ENCODE measurements at regions not wholly inside any gene's neighbourhood (a gene's known extent, or its start where the extent isn't known, plus 50 kb on each side); places are given as distances from the start of the nearest gene placed in this dataset.
"Not testable (repeated sequence)": the region's sequence is repeated elsewhere in the genome, so short reads cannot be mapped to it uniquely, and the experiment has no call there.

GRCh38 chr21:28152732-28153131 is 839.9 kb downstream of the LTN1 start:
- DNase-seq, result no peak

GRCh38 chr21:28151758-28152157 is 840.9 kb downstream of the LTN1 start:
- DNase-seq, result no peak

GRCh38 chr21:28150778-28151177 is 841.9 kb downstream of the LTN1 start:
- DNase-seq, result no peak

GRCh38 chr21:28148400-28149064 is 844.1 kb downstream of the LTN1 start:
- DNase-seq, result no peak

GRCh38 chr21:28144653-28145052 is 848.0 kb downstream of the LTN1 start:
- DNase-seq, result no peak

GRCh38 chr21:28144089-28144488 is 848.6 kb downstream of the LTN1 start:
- no peak for DNase-seq

- no peak for DNase-seq
These were observed 850.0 kb downstream of the LTN1 start for GRCh38 chr21:28142697-28143096.

GRCh38 chr21:28138272-28138671 is 854.4 kb downstream of the LTN1 start:
- no peak for DNase-seq

- DNase-seq, result no peak
These were observed 855.9 kb downstream of the LTN1 start for GRCh38 chr21:28136656-28137255.

- no peak for DNase-seq
These were observed 857.0 kb downstream of the LTN1 start for GRCh38 chr21:28135646-28136045.

GRCh38 chr21:28133116-28133515 is 859.6 kb downstream of the LTN1 start:
- DNase-seq, result no peak

- no peak for DNase-seq
These were observed 860.0 kb downstream of the LTN1 start for GRCh38 chr21:28132713-28133112.

- no peak for DNase-seq
These were observed 865.4 kb downstream of the LTN1 start for GRCh38 chr21:28127175-28127785.

- DNase-seq, result no peak
These were observed 866.0 kb downstream of the LTN1 start for GRCh38 chr21:28126521-28127174.

- no peak for DNase-seq
These were observed 868.1 kb downstream of the LTN1 start for GRCh38 chr21:28124541-28124940.

GRCh38 chr21:28118570-28118969 is 874.1 kb downstream of the LTN1 start:
- DNase-seq, result no peak

- not testable (repeated sequence) for DNase-seq
These were observed 877.7 kb downstream of the LTN1 start for GRCh38 chr21:28114986-28115385.

GRCh38 chr21:28113718-28114117 is 879.0 kb downstream of the LTN1 start:
- DNase-seq, result no peak

GRCh38 chr21:28112511-28112910 is 880.2 kb downstream of the LTN1 start:
- no peak for DNase-seq

GRCh38 chr21:28111151-28111619 is 881.5 kb downstream of the LTN1 start:
- DNase-seq, result no peak

- DNase-seq, result no peak
These were observed 882.0 kb downstream of the LTN1 start for GRCh38 chr21:28110716-28111115.

GRCh38 chr21:28110074-28110473 is 882.6 kb downstream of the LTN1 start:
- DNase-seq, result no peak

GRCh38 chr21:28106370-28106890 is 886.2 kb downstream of the LTN1 start:
- DNase-seq, result no peak

- DNase-seq, result no peak
These were observed 888.3 kb downstream of the LTN1 start for GRCh38 chr21:28104346-28104745.

Data from activated effector memory CD4-positive, alpha-beta T cell treated with anti-CD3 and anti-CD28 coated beads, Interleukin-2, amount 50 U/mL, for 16 hours (primary cell).